CD4-positive, alpha-beta T cell treated with Interleukin-6 at 100 ng/mL for 8 hours (primary cell): ENCODE measurements at regions not wholly inside any gene's neighbourhood (a gene's known extent, or its start where the extent isn't known, plus 50 kb on each side); places are given as distances from the start of the nearest gene placed in this dataset.
A peak's percentile ranks its signal among the peaks of the same experiment; 100 is the strongest.

Experiments
- DNase-seq: peaks from one replicate; pipeline ENCODE4 v3.0.0-alpha.2; 2020; ENCODE audit warnings: mixed read lengths, low spot score

DNA sequence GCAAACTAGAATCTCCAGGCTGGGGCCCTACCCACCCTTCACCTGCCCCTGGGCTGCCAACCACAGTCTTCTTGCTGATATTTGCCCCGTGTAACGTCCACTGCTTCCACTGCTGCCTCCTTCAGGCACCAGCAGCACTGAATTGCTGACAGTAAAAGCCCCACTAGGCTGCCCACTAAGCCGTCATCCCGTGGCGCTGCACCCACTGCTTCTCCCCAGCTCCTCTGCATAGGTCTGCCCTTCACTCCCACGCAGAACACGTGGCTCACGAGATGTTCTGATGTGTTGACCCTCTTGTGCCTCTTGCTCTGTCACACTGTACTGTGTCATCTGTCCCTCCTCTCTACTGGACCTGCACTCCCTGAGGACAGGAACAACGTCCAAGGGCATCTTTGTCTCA, 86.3 kb upstream of the HIVEP1 start:
- DNase-seq, result no peak

- DNase-seq, result no peak
Observed at GRCh38 chr6:11923621-11924020, 88.5 kb upstream of the HIVEP1 start.

- DNase-seq, result no peak
Observed at GRCh38 chr6:11922901-11923300, 89.2 kb upstream of the HIVEP1 start.

- no peak for DNase-seq
Observed at GRCh38 chr6:11921751-11922150, 90.4 kb upstream of the HIVEP1 start.

DNA sequence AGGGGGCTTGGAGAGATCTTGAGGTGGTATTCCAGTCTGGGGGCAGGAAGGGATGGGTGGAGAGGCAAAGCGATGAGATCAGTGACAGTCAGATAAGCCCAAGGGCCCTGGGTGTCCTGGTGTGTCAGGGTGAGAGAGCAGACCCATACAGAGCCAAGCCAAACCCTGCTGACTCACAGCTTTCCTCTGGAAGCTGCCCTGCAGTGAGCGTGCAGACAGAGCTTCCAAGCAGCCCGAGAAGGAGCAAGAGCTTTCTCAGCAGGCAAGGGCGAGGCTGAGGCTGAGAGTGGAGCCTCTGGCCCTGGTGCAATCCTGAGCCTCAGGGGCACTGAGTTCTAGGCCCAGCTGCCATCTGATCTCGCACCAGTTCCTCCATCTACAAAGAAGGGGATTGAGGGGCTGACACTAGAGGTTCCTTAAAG, 91.1 kb upstream of the HIVEP1 start:
- DNase-seq, result no peak

- DNase-seq, result no peak
Observed at GRCh38 chr6:11920566-11920965, 91.5 kb upstream of the HIVEP1 start.

- no peak for DNase-seq
Observed at GRCh38 chr6:11919771-11920440, 92.2 kb upstream of the HIVEP1 start.

DNA sequence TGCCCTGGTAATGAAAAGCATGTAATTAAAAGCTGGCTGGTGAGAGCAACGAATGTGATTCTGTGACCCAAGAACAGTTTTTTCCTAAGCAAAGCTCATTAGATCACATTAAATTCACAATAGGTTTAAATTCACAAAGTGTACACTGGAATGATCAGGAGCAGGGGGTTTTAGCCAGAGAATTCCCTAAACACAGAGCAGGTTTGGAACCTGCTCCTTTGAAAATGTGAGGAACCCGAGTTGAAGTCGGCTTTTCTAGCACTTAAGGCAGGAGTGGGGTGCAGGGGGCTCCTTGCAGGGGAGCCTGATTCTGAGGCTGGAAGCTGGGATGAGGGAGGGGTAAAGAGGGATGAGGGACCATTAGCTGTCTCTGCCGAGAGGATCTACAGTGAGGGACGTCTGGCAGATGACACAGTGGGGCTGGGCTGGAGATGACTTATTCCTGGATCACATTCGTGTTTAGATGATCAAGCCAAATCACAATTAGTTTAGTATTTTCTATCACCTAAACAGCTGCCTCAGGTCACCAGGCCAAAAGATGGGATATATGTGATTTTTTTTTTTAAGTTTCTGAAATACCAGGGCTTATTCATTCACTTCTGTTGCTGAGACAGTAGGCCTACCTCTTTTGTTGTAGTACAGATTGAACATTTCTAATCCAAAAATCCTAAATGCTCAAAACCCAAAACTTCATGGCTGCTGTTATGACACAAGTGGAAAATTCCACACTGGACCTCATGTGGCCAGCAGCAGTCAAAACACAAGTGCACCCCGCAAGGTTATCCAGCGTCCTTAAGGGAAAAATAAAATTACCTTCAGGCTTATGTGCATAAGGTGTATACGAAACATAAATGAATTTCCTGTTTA, 93.1 kb upstream of the HIVEP1 start:
- no peak for DNase-seq

- DNase-seq, result no peak
Observed at GRCh38 chr6:11917951-11918738, 94.0 kb upstream of the HIVEP1 start.

- DNase-seq, result no peak
Observed at GRCh38 chr6:11912420-11912819, 99.7 kb upstream of the HIVEP1 start.

GRCh38 chr6:11911538-11911937, 100.6 kb upstream of the HIVEP1 start:
- DNase-seq, result no peak

GRCh38 chr6:11909696-11910132, 102.4 kb upstream of the HIVEP1 start:
- no peak for DNase-seq

DNA sequence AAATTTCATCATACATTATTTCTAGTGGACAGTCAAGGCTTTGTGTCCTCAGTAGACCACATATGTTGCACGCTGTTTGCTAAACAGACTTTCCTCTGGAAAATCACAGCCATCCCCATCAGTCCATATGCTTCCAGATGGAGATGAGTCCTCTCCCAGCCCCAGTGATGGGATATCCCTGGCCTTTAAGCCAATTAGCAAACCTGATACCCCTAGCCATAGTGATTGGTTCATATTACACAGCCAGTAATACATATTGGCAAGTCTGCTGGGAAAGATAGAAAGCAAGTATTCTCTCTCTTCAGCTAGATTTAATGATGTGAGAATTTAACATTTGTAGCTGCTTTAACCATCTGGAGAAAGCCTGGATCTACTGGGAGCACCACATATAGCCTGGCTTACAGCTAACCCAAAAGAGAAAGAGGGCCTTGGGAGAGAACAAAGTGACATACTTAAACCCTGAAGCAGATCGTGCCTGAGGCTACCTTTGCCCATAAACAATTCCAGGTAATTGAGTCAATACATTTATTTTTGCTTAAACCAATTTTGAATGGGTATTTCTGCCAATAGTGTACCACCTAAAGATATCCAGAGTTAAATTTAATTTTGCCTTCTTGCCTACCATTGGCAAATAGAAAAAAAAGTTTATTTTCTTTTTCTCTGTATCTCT, 103.5 kb upstream of the HIVEP1 start:
- no peak for DNase-seq

GRCh38 chr6:11903645-11904044, 108.5 kb upstream of the HIVEP1 start:
- DNase-seq, result no peak

GRCh38 chr6:11902527-11902926, 109.6 kb upstream of the HIVEP1 start:
- DNase-seq, result no peak

GRCh38 chr6:11900662-11901598, 111.2 kb upstream of the HIVEP1 start:
- peak; percentile 13 for DNase-seq

DNA sequence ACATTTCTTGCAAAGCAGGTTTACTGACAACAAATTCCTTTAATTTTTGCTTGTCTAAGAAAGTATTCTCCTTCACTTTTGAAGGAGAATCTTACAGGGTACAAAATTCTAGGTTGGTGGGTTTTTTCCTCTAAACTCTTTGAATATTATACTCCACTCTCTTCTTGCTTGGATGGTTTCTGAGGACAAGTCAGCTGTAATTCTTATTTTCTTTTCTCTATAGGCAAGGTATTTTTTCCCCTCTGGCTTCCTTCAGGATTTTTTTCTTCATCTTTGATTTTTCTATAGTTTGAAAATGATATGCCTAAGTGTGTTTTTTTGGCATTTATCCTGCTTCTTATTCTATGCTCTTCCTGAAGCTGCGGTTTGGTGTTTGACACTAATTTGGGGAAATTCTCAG, 112.5 kb upstream of the HIVEP1 start:
- DNase-seq, result no peak

DNA sequence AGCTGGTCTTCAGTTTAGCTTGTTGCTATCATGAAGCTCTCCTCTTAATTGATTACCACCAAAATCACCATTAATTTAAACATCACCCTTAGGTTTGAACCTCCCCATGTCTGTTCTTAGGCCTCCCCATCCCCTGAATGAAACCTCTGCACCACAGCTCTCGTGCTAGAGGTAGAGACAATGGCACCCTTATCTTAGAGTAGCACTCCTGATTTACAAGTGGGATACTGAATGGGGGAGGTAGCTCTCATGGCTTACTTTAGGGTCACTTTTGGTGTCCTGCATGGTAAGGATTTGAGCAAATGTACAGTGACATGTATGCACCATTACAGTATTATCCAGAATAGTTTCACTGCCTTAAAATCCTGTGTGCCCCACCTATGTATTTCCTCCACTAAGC, 115.6 kb upstream of the ADTRP start:
- no peak for DNase-seq

DNA sequence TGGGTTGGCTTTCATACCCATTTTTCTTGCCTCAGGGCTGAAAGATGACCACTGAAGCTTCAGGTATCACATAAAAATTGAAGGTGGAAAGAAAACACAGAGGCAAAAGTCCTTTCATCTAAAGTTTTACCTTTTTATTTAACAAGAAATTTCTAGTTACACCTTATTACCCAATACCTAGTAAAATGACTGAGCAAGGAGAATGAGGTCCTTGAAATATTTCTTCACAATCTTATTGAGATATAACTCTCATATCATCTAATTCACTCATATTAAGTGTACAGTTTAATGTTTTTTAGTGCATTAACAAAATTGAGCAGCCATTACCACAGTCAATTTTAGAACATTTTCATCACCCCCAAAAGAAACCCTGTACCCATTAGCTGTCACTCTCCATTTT, 112.9 kb upstream of the ADTRP start:
- no peak for DNase-seq

- DNase-seq, result no peak
Observed at GRCh38 chr6:11890849-11891248, 112.2 kb upstream of the ADTRP start.

GRCh38 chr6:11890209-11890608, 111.6 kb upstream of the ADTRP start:
- DNase-seq, result no peak
